Left ventricle myocardium superior (tissue), 1 donor: ENCODE measurements at regions not wholly inside any gene's neighbourhood (a gene's known extent, or its start where the extent isn't known, plus 50 kb on each side); places are given as distances from the start of the nearest gene placed in this dataset.
A peak's percentile ranks its signal among the peaks of the same experiment; 100 is the strongest.
"Not testable (repeated sequence)": the region's sequence is repeated elsewhere in the genome, so short reads cannot be mapped to it uniquely, and the experiment has no call there.

Experiments
- ATAC-seq: fragments of 200-7000 bp; cut with Tn5 transposase; one replicate; pipeline ENCODE4 v1.9.1; 2020; ENCODE audit warnings: mild to moderate bottlenecking, moderate library complexity
- DNase-seq: peaks from one replicate; pipeline ENCODE4 v3.0.0-alpha.2; 2020
- intact Hi-C: fragments of 100-400 bp; cut with micrococcal nuclease; formaldehyde crosslinking; loops from one replicate; pipeline ENCODE4 v1.11.0; 2022
- donor health status: DM: no; HTN: yes; CAD: no; lungs with severe emphysema.

GRCh38 chr5:67904366-67904765 lies 311.2 kb upstream of the PIK3R1 start:
- DNase-seq (no peak), ATAC-seq (no peak)
- intact Hi-C loops = no loop called here

GRCh38 chr5:67903656-67904055 lies 311.9 kb upstream of the PIK3R1 start:
- ATAC-seq (no peak), DNase-seq (no peak)
- intact Hi-C loops = no loop called here

DNA sequence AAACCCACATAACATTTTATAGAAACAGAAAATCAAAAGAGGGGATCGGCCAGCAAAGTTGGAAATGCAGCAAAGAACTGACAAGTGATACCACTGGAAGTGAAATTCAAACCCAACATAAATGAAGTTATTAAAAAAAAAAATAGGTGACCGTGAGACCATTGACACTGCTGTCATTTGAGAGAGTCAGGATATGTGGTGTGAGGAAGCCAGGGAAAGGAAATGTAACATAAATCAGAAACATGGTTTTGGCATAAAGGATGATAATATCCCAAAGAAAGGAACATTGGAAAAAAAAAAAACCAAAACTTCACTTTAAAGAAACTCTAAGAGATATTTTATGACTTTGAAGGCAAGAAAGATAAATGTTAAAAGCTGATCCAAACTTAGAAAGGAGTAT lies 312.4 kb upstream of the PIK3R1 start:
- intact Hi-C loops = no loop called here
- no peak for DNase-seq
- ATAC-seq = no peak

- DNase-seq (no peak), ATAC-seq (no peak)
- intact Hi-C loops = no loop called here
These were observed 313.1 kb upstream of the PIK3R1 start for GRCh38 chr5:67902497-67902830.

DNA sequence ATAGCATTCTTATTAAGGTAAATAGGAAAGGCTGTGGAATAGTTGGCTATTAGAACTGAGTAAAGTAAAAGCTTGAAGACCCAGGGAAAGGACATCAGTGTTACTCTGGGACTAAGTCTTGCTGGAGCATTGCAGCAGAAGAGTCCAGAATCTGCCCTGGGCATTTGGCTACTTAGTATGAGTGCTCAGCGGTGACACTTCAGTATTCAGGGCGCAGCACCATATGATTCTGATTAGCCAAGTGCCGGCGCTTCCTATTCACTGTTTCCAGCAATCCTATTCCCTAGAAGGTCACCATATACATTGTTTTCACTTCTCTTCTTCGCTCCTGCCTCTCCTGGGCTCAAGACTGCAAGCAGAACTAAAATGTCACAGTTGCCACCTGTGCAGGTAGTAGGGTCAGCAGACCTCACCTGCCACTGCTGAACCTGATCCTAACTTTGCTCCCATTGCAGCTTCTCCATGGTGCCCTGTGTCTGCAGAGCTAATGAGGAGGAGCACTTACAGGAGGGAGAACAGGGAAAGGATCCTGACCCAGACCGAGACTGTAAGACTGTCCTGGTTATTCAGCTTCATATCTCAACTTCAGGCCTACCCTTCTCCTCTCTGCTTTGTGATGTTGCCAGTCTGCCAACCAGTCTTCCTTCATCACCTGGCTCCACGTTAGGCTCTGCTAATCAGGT lies 313.6 kb upstream of the PIK3R1 start:
- no peak for ATAC-seq
- intact Hi-C loops = no loop called here
- DNase-seq = no peak

- intact Hi-C loops = no loop called here
- no peak for ATAC-seq
- DNase-seq = no peak
These were observed 315.0 kb upstream of the PIK3R1 start for GRCh38 chr5:67900514-67900913.

- ATAC-seq = no peak
- DNase-seq = no peak
- intact Hi-C loops = no loop called here
These were observed 317.6 kb upstream of the PIK3R1 start for GRCh38 chr5:67897980-67898379.

DNA sequence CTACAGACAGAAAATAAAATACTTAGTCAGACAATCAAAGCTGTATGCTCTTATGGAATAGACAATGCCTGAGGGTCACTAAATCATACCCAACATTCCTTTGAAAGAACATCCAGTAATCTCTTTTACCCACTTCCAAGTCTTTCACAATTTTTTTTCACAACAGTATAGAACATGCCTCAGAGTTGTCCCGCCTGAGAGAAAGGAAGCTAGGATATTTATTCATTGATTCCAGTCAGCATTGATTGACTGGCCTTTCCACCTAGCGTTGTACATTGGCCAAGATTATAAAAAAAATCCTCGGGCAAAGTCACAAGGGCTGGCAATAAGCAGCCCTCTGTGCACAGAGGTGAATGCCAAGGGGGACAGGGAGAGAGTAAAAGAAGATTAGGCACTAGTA lies 318.1 kb upstream of the PIK3R1 start:
- DNase-seq = no peak
- intact Hi-C loops = no loop called here
- no peak for ATAC-seq

DNA sequence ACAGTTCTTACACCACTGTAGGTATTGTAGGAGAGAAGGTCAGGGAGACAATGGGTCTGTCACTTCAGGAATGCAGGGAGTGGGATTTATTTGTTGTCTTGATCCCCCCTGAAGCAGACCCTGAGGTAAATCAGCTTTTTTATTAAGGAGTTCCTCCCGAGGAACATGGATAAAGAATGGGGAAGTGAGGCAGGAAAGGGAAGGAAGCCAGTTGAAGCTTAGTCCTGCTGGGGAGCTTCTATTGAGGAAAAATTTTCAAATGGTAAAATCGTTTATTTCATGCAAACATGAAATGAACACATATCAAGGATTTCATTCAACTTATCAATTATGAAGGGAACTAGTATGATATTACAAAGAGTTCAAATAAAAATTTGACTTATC lies 318.6 kb upstream of the PIK3R1 start:
- DNase-seq = no peak
- intact Hi-C loops = no loop called here

GRCh38 chr5:67896311-67896929 lies 319.1 kb upstream of the PIK3R1 start:
- intact Hi-C loops = no loop called here
- ATAC-seq (no peak), DNase-seq (no peak)

More for the DNA sequence above, 318.6 kb upstream of the PIK3R1 start:
- no peak for ATAC-seq

- intact Hi-C loops, DNase-seq, ATAC-seq: not testable (repeated sequence)
These were observed 325.7 kb upstream of the PIK3R1 start for GRCh38 chr5:67889870-67890269.

GRCh38 chr5:67887748-67888161 lies 327.8 kb upstream of the PIK3R1 start:
- DNase-seq (no peak), ATAC-seq (no peak)
- intact Hi-C loops = no loop called here

GRCh38 chr5:67886761-67887160 lies 328.8 kb upstream of the PIK3R1 start:
- ATAC-seq = no peak
- intact Hi-C loops = no loop called here
- DNase-seq = no peak

DNA sequence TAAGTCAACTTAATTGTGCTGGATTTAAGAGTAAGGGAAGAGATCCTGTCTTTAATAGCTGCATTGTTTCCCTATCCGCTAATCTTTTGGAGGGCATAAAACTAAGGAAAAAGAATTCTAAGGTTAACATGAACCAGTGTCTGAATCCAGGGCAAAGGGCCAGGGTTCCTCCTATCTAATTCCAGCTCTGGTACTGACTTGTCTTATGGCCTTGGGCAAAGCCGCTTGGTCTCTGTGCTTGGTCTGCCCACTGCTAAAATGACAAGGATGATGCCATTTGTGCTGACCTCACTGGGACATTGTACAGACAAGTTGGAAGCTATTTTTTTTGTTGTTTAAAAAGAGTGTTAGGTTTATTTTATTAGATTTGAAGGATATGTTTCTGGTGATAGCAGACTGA lies 334.7 kb upstream of the PIK3R1 start:
- intact Hi-C loops = no loop called here
- no peak for DNase-seq

DNA sequence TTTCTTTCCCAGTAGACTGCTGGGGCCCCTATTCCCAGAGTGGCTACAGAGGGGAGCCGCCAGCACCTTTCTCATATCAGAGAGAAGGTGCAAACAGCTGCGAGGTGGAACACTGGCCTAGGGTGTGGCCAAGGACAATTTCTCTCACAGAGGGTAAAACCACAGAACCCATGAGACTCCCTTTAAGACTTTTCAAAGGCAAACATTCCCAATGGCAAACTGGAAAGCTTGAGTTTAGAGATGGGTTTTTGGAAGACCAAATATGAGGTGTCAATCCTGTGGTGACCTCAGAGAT lies 335.1 kb upstream of the PIK3R1 start:
- ATAC-seq = peak; percentile 12
- no peak for DNase-seq
- intact Hi-C loops = no loop called here

More for the DNA sequence above, 334.7 kb upstream of the PIK3R1 start:
- ATAC-seq = no peak

GRCh38 chr5:67879620-67880510 lies 335.7 kb upstream of the PIK3R1 start:
- ATAC-seq = peak; percentile 72
- DNase-seq = no peak
- intact Hi-C loops = no loop called here

GRCh38 chr5:67878933-67879332 lies 336.6 kb upstream of the PIK3R1 start:
- intact Hi-C loops = no loop called here
- DNase-seq (no peak), ATAC-seq (peak; percentile 93)

GRCh38 chr5:67876371-67876770 lies 339.2 kb upstream of the PIK3R1 start:
- no peak for ATAC-seq
- intact Hi-C loops = no loop called here
- no peak for DNase-seq

DNA sequence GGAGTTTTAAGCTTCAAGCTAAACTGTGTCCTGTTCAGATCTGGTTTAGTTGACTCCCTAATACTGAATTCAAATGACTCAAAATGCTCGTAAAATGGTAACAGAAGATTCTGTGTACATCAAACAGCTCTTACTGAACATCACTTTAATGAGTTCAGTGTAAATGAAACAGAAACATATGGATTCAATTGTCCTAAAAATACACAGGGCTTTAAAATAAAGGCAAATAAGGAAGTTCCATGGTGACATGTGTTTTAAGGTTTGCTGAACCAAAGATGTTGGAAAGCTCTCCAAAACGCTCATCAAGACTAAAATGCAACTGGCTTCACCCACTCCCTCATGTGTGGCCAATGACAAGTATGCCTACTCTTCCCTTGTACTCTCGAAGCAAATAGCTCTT lies 340.0 kb upstream of the PIK3R1 start:
- ATAC-seq (no peak), DNase-seq (no peak)
- intact Hi-C loops = no loop called here

DNA sequence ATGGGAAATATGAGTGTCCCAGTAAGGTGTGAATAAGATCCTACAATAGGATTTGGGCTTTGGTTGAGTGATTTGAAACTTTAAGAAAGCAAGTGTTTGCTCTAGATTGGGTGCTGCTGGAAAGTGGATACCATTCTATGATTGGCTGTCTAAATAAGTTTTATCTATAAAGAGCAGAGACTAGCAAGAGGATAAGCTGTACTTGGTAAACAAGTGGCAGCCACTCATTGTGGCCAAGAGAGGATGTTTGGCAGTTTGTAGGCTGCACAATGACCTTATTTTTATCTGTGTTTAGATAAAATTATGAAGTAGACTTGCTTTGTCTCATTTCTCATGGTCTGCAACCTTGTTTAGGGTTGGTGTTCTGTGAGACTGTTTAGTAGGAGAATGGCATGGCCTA lies 341.6 kb upstream of the PIK3R1 start:
- ATAC-seq (peak; percentile 30), DNase-seq (no peak)
- intact Hi-C loops = no loop called here

GRCh38 chr5:67870662-67871061 lies 344.9 kb upstream of the PIK3R1 start:
- no peak for ATAC-seq
- intact Hi-C loops = no loop called here
- DNase-seq = no peak
